GM12891 (cell line): ENCODE measurements at regions not wholly inside any gene's neighbourhood (a gene's known extent, or its start where the extent isn't known, plus 50 kb on each side); places are given as distances from the start of the nearest gene placed in this dataset.

Source experiments
- PAX5 ChIP-seq: IDR thresholded peaks from 2 replicates; pipeline ENCODE4 v1.6.1; 2011; ENCODE audit warnings: low read length, moderate library complexity, mild to moderate bottlenecking; ENCODE audit not compliant: insufficient read depth, severe bottlenecking
- POLR2A ChIP-seq: IDR thresholded peaks from 2 replicates; pipeline ENCODE4 v1.6.1; 2011; ENCODE audit warnings: low read depth, low read length, control low read depth
- POLR2AphosphoS5 ChIP-seq: IDR thresholded peaks from 2 replicates; pipeline ENCODE4 v1.6.1; 2011; ENCODE audit warnings: low read depth, low read length, control low read depth

DNA sequence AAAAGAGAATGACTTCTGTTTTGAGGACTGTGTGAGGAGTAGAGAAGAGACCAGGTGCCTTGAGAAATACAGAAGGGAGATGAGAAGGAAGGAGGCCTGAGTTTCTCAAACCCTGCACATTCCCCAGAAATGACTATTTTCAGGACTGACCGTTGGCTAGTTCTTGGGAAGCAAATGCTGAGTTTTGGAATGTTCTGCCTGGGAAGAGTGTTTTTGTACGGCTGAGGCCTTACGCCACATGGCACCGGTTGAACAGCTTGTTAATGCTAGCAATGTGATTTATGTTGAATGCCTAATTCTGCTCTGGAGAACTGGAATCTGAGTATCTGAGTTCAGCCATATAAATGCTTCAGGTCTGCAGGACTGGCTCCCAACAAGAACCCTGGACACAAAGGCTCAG lies 152.7 kb upstream of the ADAMTS16 start:
- TF ChIP-seq PAX5 (no peak), POLR2A (no peak), POLR2AphosphoS5 (no peak)
